ENCODE measurements at regions not wholly inside any gene's neighbourhood (a gene's known extent, or its start where the extent isn't known, plus 50 kb on each side); places are given as distances from the start of the nearest gene placed in this dataset.

GRCh38 chr2:137801228-137801627, 163.0 kb upstream of the HNMT start:
- no peak for DNase-seq
- TF ChIP-seq CTCF (IDR thresholded peaks at IDR 0.05; ENCODE audit: partially characterized antibody, unreplicated experiment) = no peak
- Mint-ChIP-seq H3K4me3 (ENCODE audit: unreplicated experiment) (no peak overlapping the region), H3K9me3 (ENCODE audit: unreplicated experiment) (peaks cover 3% of the 10 kb centered on the region), H3K4me1 (ENCODE audit: low read depth, unreplicated experiment) (no peaks in the 10 kb centered on the region), H3K36me3 (ENCODE audit: unreplicated experiment) (peaks cover 6% of the 10 kb centered on the region), H3K27me3 (ENCODE audit: unreplicated experiment) (no peaks in the 10 kb centered on the region), H3K27ac (ENCODE audit: unreplicated experiment) (no peak overlapping the region)

DNA sequence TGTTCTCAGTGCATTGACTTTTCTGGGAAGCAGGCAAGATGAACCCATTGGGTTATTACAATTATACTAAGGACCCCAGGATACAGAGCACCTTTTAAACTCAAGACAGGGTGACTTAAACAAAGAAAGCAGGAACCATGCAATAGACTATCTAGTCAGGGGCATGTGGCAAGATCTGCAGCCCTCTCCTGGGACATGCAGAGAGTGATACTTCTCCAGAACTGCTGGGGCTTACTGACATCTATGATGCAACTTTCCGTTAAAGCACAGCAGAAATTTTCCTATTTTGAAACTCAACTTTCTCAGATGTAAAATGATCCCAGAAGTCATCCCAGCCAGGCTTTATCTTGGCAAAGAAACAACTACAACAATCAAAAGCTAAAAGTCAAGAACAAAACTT, 162.2 kb upstream of the HNMT start:
- no peak for TF ChIP-seq CTCF (IDR thresholded peaks at IDR 0.05; ENCODE audit: partially characterized antibody, unreplicated experiment)
- H3K4me3 Mint-ChIP-seq (ENCODE audit: unreplicated experiment) = no peak overlapping the region
- no peak for DNase-seq

DNA sequence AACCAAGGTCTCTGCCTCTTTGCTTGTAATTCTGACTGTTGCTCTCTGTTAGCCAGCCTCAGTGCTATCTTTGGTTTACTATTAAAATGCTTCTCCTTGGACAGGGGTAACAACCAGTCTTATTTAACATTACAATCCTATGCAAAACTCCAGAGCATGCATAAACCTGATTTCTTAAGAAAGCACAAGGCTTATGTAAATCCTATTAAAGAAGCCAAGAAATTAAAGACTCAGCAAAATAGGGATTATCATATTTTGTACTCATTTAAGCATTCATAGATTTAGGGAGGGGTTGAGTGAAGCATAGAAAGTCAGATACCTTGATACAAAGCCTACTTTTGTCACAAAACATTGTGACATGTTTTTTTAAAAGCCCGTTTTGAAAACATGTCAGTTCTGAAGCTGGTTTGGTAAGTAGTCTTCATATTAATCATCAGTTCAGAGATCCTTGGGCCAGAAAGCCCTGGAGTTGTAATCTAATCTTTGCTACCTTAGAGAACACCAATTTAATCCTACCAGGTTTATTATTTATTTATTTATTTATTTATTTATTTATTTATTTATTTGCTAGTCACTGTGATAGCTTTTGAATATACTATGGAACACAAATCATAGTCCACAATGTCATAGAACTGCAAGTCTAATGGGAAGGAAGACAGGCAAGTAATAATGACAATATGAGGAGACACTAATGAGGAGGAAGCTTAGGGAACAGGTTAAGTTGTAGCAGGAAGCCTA, 158.0 kb upstream of the HNMT start:
- no peak for DNase-seq

More for the DNA sequence above, 162.2 kb upstream of the HNMT start:
- H3K27me3 Mint-ChIP-seq (ENCODE audit: unreplicated experiment) = no peaks in the 10 kb centered on the region
- peaks cover 3% of the 10 kb centered on the region for H3K9me3 Mint-ChIP-seq (ENCODE audit: unreplicated experiment)
- H3K4me1 Mint-ChIP-seq (ENCODE audit: low read depth, unreplicated experiment) = no peaks in the 10 kb centered on the region
- peaks cover 6% of the 10 kb centered on the region for H3K36me3 Mint-ChIP-seq (ENCODE audit: unreplicated experiment)
- no peak overlapping the region for H3K27ac Mint-ChIP-seq (ENCODE audit: unreplicated experiment)

DNA sequence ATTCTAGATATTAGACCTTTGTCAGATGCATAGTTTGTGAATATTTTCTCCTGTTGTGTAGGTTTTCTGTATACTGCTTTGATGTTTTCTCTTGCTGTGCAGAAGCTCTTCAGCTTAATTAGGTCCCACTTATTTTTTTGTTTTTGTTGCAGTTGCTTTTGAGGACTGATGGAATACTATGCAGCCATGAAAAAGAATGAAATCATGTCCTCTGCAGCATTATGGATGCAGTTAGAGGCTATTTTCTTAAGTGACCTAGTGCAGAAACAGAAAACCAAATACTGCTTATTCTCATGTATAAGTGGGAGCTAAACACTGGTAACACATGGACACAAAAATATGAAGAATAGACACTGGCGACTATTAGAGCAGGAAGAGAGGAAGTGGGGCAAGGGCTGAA, 155.0 kb upstream of the HNMT start:
- no peak for DNase-seq
- H3K27me3 Mint-ChIP-seq (ENCODE audit: unreplicated experiment) = no peaks in the 10 kb centered on the region
- no peak for TF ChIP-seq CTCF (IDR thresholded peaks at IDR 0.05; ENCODE audit: partially characterized antibody, unreplicated experiment)
- H3K4me1 Mint-ChIP-seq (ENCODE audit: low read depth, unreplicated experiment) = no peaks in the 10 kb centered on the region
- H3K27ac Mint-ChIP-seq (ENCODE audit: unreplicated experiment) = no peak overlapping the region
- no peak overlapping the region for H3K4me3 Mint-ChIP-seq (ENCODE audit: unreplicated experiment)
- no peaks in the 10 kb centered on the region for H3K36me3 Mint-ChIP-seq (ENCODE audit: unreplicated experiment)
- H3K9me3 Mint-ChIP-seq (ENCODE audit: unreplicated experiment) = no peaks in the 10 kb centered on the region

More for the DNA sequence above, 158.0 kb upstream of the HNMT start:
- Mint-ChIP-seq H3K36me3 (ENCODE audit: unreplicated experiment) (peaks cover 6% of the 10 kb centered on the region), H3K4me1 (ENCODE audit: low read depth, unreplicated experiment) (no peaks in the 10 kb centered on the region), H3K27ac (ENCODE audit: unreplicated experiment) (no peak overlapping the region), H3K27me3 (ENCODE audit: unreplicated experiment) (no peaks in the 10 kb centered on the region), H3K9me3 (ENCODE audit: unreplicated experiment) (no peaks in the 10 kb centered on the region), H3K4me3 (ENCODE audit: unreplicated experiment) (no peak overlapping the region)
- no peak for TF ChIP-seq CTCF (IDR thresholded peaks at IDR 0.05; ENCODE audit: partially characterized antibody, unreplicated experiment)

GRCh38 chr2:137809837-137810236, 154.4 kb upstream of the HNMT start:
- H3K36me3 Mint-ChIP-seq (ENCODE audit: unreplicated experiment) = no peaks in the 10 kb centered on the region
- TF ChIP-seq CTCF (IDR thresholded peaks at IDR 0.05; ENCODE audit: partially characterized antibody, unreplicated experiment) = no peak
- no peak for DNase-seq
- no peaks in the 10 kb centered on the region for H3K4me1 Mint-ChIP-seq (ENCODE audit: low read depth, unreplicated experiment)
- H3K9me3 Mint-ChIP-seq (ENCODE audit: unreplicated experiment) = no peaks in the 10 kb centered on the region
- H3K4me3 Mint-ChIP-seq (ENCODE audit: unreplicated experiment) = no peak overlapping the region
- H3K27me3 Mint-ChIP-seq (ENCODE audit: unreplicated experiment) = no peaks in the 10 kb centered on the region
- no peak overlapping the region for H3K27ac Mint-ChIP-seq (ENCODE audit: unreplicated experiment)

All from glutamatergic neuron (in vitro differentiated cells).